IMR-90 (cell line): ENCODE measurements at regions not wholly inside any gene's neighbourhood (a gene's known extent, or its start where the extent isn't known, plus 50 kb on each side); places are given as distances from the start of the nearest gene placed in this dataset.

Experiments used
- ATAC-seq: fragments of 200-7000 bp; cut with Tn5 transposase; 2 replicates; pipeline ENCODE4 v1.9.1; 2020; ENCODE audit warnings: low read depth, mild to moderate bottlenecking, moderate library complexity
- BruUV-seq: library from RNA; stranded (reverse); fragments of 400-500 nt; replicated peaks from 2 replicates; lab custom pipeline; 2021; lab: Mats Ljungman, UMichigan
- CTCF ChIA-PET: fragments of 300-600 bp; formaldehyde crosslinking; extraction: SDS; loops from one replicate; lab custom pipeline; 2021; ENCODE audit warnings: antibody characterized with exemption; lab: Yijun Ruan, JAX
- POLR2A ChIA-PET: fragments of 300-600 bp; sonication (Branson Sonifier 250); formaldehyde crosslinking; loops from one replicate; lab custom pipeline; 2022; ENCODE audit warnings: antibody characterized with exemption; ENCODE audit not compliant: unreplicated experiment; lab: Charles Lee
- DNase-seq: peaks from one replicate; pipeline ENCODE4 v3.0.0; 2013
- H2AFZ ChIP-seq: replicated peaks from 2 replicates; pipeline ENCODE3; 2013; ENCODE audit warnings: low read length, mild to moderate bottlenecking; ENCODE audit not compliant: poor library complexity
- H2AK5ac ChIP-seq: 2 replicates; pipeline ENCODE4 v1.6.1; 2013; ENCODE audit warnings: low read depth, low read length, inconsistent platforms
- H2AK9ac ChIP-seq: replicated peaks from 2 replicates; pipeline ENCODE3; 2013; ENCODE audit warnings: mild to moderate bottlenecking, low read depth, low read length, moderate library complexity; ENCODE audit not compliant: poor library complexity
- H2BK120ac ChIP-seq: 2 replicates; pipeline ENCODE4 v1.6.1; 2013; ENCODE audit warnings: low read depth, low read length, inconsistent platforms
- H2BK15ac ChIP-seq: 3 replicates; pipeline ENCODE4 v1.6.1; 2013; ENCODE audit warnings: low read depth, low read length, inconsistent platforms
- H2BK20ac ChIP-seq: 2 replicates; pipeline ENCODE4 v1.6.1; 2013; ENCODE audit warnings: low read depth, mild to moderate bottlenecking, inconsistent platforms, low read length, moderate library complexity
- H2BK5ac ChIP-seq: 2 replicates; pipeline ENCODE4 v1.6.1; 2013; ENCODE audit warnings: mild to moderate bottlenecking, low read depth, low read length, inconsistent platforms; ENCODE audit not compliant: poor library complexity, severe bottlenecking
- H3K14ac ChIP-seq: replicated peaks from 2 replicates; pipeline ENCODE4 v1.6.1; 2013; ENCODE audit warnings: low read depth, low read length, inconsistent platforms
- H3K18ac ChIP-seq: 2 replicates; pipeline ENCODE4 v1.6.1; 2013; ENCODE audit warnings: low read depth, low read length, control low read depth
- H3K23ac ChIP-seq: 2 replicates; pipeline ENCODE4 v1.6.1; 2013; ENCODE audit warnings: low read depth, low read length, inconsistent platforms
- H3K27ac ChIP-seq: 2 replicates; pipeline ENCODE4 v1.5.1; 2013; ENCODE audit warnings: mild to moderate bottlenecking, control low read depth, low read length; ENCODE audit not compliant: insufficient read depth
- H3K27me3 ChIP-seq: 2 replicates; pipeline ENCODE4 v1.6.1; 2013; ENCODE audit warnings: low read length; ENCODE audit not compliant: control insufficient read depth, insufficient read depth
- H3K36me3 ChIP-seq: 2 replicates; pipeline ENCODE4 v1.6.1; 2013; ENCODE audit warnings: low read length, mixed read lengths; ENCODE audit not compliant: control insufficient read depth, insufficient read depth
- H3K4ac ChIP-seq: 2 replicates; pipeline ENCODE4 v1.6.1; 2013; ENCODE audit warnings: low read depth, low read length, inconsistent platforms
- H3K4me1 ChIP-seq: 2 replicates; pipeline ENCODE4 v1.6.1; 2013; ENCODE audit warnings: low read length, mixed read lengths; ENCODE audit not compliant: control insufficient read depth, insufficient read depth
- H3K4me2 ChIP-seq: 2 replicates; pipeline ENCODE4 v1.6.1; 2013; ENCODE audit warnings: low read depth, mild to moderate bottlenecking, control low read depth, low read length, moderate library complexity
- H3K4me3 ChIP-seq: 2 replicates; pipeline ENCODE4 v1.5.1; 2013; ENCODE audit warnings: low read depth, mild to moderate bottlenecking, control low read depth, low read length, moderate library complexity; ENCODE audit not compliant: insufficient read depth
- H3K56ac ChIP-seq: 2 replicates; pipeline ENCODE4 v1.6.1; 2013; ENCODE audit warnings: low read length, inconsistent platforms; ENCODE audit not compliant: insufficient read depth; ENCODE audit errors: extremely low read depth
- H3K79me1 ChIP-seq, 2 experiments: 2 replicates each; pipeline ENCODE4 v1.6.1; 2013; ENCODE audit warnings: low read length in 2 of 2, inconsistent platforms in 1 of 2, low read depth in 1 of 2
- H3K9ac ChIP-seq: 2 replicates; pipeline ENCODE4 v1.6.1; 2013; ENCODE audit warnings: low read depth, low read length, control low read depth
- H3K9me1 ChIP-seq: 2 replicates; pipeline ENCODE4 v1.6.1; 2013; ENCODE audit warnings: low read length, inconsistent platforms; ENCODE audit not compliant: insufficient read depth
- H3K9me3 ChIP-seq: 2 replicates; pipeline ENCODE4 v1.6.1; 2013; ENCODE audit warnings: low read length; ENCODE audit not compliant: control insufficient read depth, insufficient read depth
- H4K20me1 ChIP-seq: 2 replicates; pipeline ENCODE4 v1.6.1; 2013; ENCODE audit warnings: low read length, inconsistent platforms; ENCODE audit not compliant: insufficient read depth
- H4K5ac ChIP-seq: 2 replicates; pipeline ENCODE4 v1.6.1; 2013; ENCODE audit warnings: mild to moderate bottlenecking, low read depth, low read length, control low read depth
- H4K8ac ChIP-seq, 2 experiments: 2 replicates each; pipeline ENCODE4 v1.6.1; 2013; ENCODE audit warnings: low read depth in 2 of 2, low read length in 2 of 2, control low read depth in 1 of 2, inconsistent platforms in 1 of 2
- H4K91ac ChIP-seq: 2 replicates; pipeline ENCODE4 v1.6.1; 2013; ENCODE audit warnings: low read depth, low read length, inconsistent platforms; ENCODE audit not compliant: insufficient read depth
- BHLHE40 ChIP-seq: fragments of 150-350 bp; IDR thresholded peaks from 2 replicates; pipeline ENCODE4 v1.6.1; 2016; ENCODE audit warnings: mild to moderate bottlenecking, low read depth, low read length
- CEBPB ChIP-seq: IDR thresholded peaks from 2 replicates; pipeline ENCODE4 v1.6.1; 2012; ENCODE audit warnings: low read depth, low read length, improper control_type of control experiment
- CHD1 ChIP-seq: IDR thresholded peaks from 2 replicates; pipeline ENCODE4 v1.6.1; 2012; ENCODE audit warnings: low read depth, low read length, improper control_type of control experiment
- CTCF ChIP-seq: conservative IDR thresholded peaks from 2 replicates; pipeline ENCODE4 v1.5.1; 2012; ENCODE audit warnings: mild to moderate bottlenecking, low read depth, low read length, improper control_type of control experiment
- FOS ChIP-seq: fragments of 150-350 bp; IDR thresholded peaks from 2 replicates; pipeline ENCODE4 v1.6.1; 2016; ENCODE audit warnings: low read depth, low read length
- MAFK ChIP-seq: IDR thresholded peaks from 2 replicates; pipeline ENCODE4 v1.6.1; 2012; ENCODE audit warnings: low read depth, low read length, improper control_type of control experiment
- MAZ ChIP-seq: IDR thresholded peaks from 2 replicates; pipeline ENCODE4 v1.6.1; 2012; ENCODE audit warnings: low read depth, mild to moderate bottlenecking, low read length, improper control_type of control experiment, moderate library complexity, borderline replicate concordance
- MXI1 ChIP-seq: IDR thresholded peaks from 2 replicates; pipeline ENCODE4 v1.6.1; 2012; ENCODE audit warnings: low read depth, mild to moderate bottlenecking, low read length, moderate library complexity, borderline replicate concordance
- NFE2L2 ChIP-seq: fragments of 150-350 bp; IDR thresholded peaks from 2 replicates; pipeline ENCODE4 v1.6.1; 2016; ENCODE audit warnings: low read depth, mild to moderate bottlenecking, low read length
- POLR2A ChIP-seq: IDR thresholded peaks from 2 replicates; pipeline ENCODE4 v1.6.1; 2012; ENCODE audit warnings: mild to moderate bottlenecking, low read depth, low read length
- RAD21 ChIP-seq: IDR thresholded peaks from 2 replicates; pipeline ENCODE4 v1.6.1; 2012; ENCODE audit warnings: low read length, improper control_type of control experiment
- RCOR1 ChIP-seq: IDR thresholded peaks from 2 replicates; pipeline ENCODE4 v1.6.1; 2012; ENCODE audit warnings: mild to moderate bottlenecking, low read length, improper control_type of control experiment; ENCODE audit not compliant: insufficient replicate concordance
- RFX5 ChIP-seq: IDR thresholded peaks from 2 replicates; pipeline ENCODE4 v1.8.0; 2012; ENCODE audit warnings: low read depth, mild to moderate bottlenecking, low read length, moderate library complexity
- SMC3 ChIP-seq: fragments of 150-350 bp; IDR thresholded peaks from 2 replicates; pipeline ENCODE4 v1.6.1; 2016; ENCODE audit warnings: low read depth, mild to moderate bottlenecking, antibody characterized with exemption, low read length, moderate library complexity
- WGBS, 2 experiments: methylation state at CpG; one replicate each; pipeline versions ENCODE4 v1.1.5 to v1.1.7; 2013; ENCODE audit warnings: missing lambda C conversion rate in 2 of 2; ENCODE audit not compliant: insufficient read length in 1 of 2; ENCODE audit errors: extremely low coverage in 2 of 2; 5-methylcytosine and 5-hydroxymethylcytosine counted together
- dilution Hi-C: fragments of 300-500 bp; cut with HindIII; formaldehyde crosslinking; loops from one replicate; pipeline ENCODE4 v1.14.3; 2018; ENCODE audit warnings: low sequenced_read_pairs; ENCODE audit not compliant: unreplicated experiment
- in situ Hi-C: fragments of 300-500 bp; cut with MboI; formaldehyde crosslinking; loops from 3 replicates; pipeline ENCODE4 v1.14.3; 2019; ENCODE audit warnings: low sequenced_read_pairs, inconsistent platforms, mixed read lengths
- intact Hi-C: fragments of 100-400 bp; cut with micrococcal nuclease; formaldehyde crosslinking; loops from 2 replicates; pipeline ENCODE4 v1.10.0; 2022
- TF ChIP-seq, protein P1 (sequence below): fragments of 150-350 bp; IDR thresholded peaks from 2 replicates; pipeline ENCODE4 v1.6.1; 2016; ENCODE audit warnings: low read depth, mild to moderate bottlenecking, low read length, moderate library complexity, borderline replicate concordance

- Histone ChIP-seq H4K8ac (no peak overlapping the region), H3K4me3 (no peak overlapping the region), H3K4me2 (no peak overlapping the region), H2BK15ac (no peak overlapping the region), H3K4me1 (no peaks in the 10 kb centered on the region), H2BK120ac (no peak overlapping the region), H3K27ac (no peak overlapping the region), H3K9ac (no peak overlapping the region), H4K20me1 (no peaks in the 10 kb centered on the region), H4K91ac (no peak overlapping the region), H3K79me1 (no peaks in the 10 kb centered on the region), H3K14ac (no peak overlapping the region), H3K4ac (no peak overlapping the region), H3K27me3 (no peaks in the 10 kb centered on the region), H2AK5ac (no peak overlapping the region), H2BK5ac (no peak overlapping the region), H3K9me1 (no peaks in the 10 kb centered on the region), H3K18ac (no peak overlapping the region), H3K23ac (no peak overlapping the region), H3K56ac (no peak overlapping the region), H3K36me3 (no peaks in the 10 kb centered on the region), H4K5ac (no peak overlapping the region), H2AFZ (no peak overlapping the region), H2BK20ac (no peak overlapping the region), H3K9me3 (peaks cover 4% of the 10 kb centered on the region; the same call in 1 of the 2 replicates), H2AK9ac (no peak overlapping the region)
- BruUV-seq, result no TSS peak
- TF ChIP-seq NFE2L2 (no peak), MAFK (no peak), CTCF (no peak), RAD21 (no peak), MAZ (no peak), POLR2A (no peak), RCOR1 (no peak), RFX5 (no peak), SMC3 (no peak), CEBPB (no peak), CHD1 (no peak), BHLHE40 (no peak), MXI1 (no peak), FOS (no peak)
- TF ChIP-seq, protein P1, sequence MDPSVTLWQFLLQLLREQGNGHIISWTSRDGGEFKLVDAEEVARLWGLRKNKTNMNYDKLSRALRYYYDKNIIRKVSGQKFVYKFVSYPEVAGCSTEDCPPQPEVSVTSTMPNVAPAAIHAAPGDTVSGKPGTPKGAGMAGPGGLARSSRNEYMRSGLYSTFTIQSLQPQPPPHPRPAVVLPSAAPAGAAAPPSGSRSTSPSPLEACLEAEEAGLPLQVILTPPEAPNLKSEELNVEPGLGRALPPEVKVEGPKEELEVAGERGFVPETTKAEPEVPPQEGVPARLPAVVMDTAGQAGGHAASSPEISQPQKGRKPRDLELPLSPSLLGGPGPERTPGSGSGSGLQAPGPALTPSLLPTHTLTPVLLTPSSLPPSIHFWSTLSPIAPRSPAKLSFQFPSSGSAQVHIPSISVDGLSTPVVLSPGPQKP, result no peak
- intact Hi-C loops (no loop called here), in situ Hi-C loops (no loop called here), dilution Hi-C loops (no loop called here)
- WGBS, 2 experiments, result no CpG with 5 or more reads among the region's 6 CpGs
- ChIA-PET CTCF (no interaction called here), POLR2A (no interaction called here)
- DNase-seq (no peak), ATAC-seq (no peak)
These were observed 562.1 kb downstream of the TMA16 start for GRCh38 chr4:164056426-164057142.
